HCT116 (cell line): ENCODE measurements at regions not wholly inside any gene's neighbourhood (a gene's known extent, or its start where the extent isn't known, plus 50 kb on each side); places are given as distances from the start of the nearest gene placed in this dataset.

Source experiments
- ATAC-seq: fragments of 200-7000 bp; cut with Tn5 transposase; 2 replicates; pipeline ENCODE4 v1.9.1; 2020; ENCODE audit warnings: mild to moderate bottlenecking, moderate library complexity
- BruUV-seq: library from RNA; stranded (reverse); fragments of 400-500 nt; replicated peaks from 2 replicates; lab custom pipeline; 2021; lab: Mats Ljungman, UMichigan
- CTCF ChIA-PET: fragments of 300-600 bp; sonication (Branson Sonifier 250); formaldehyde crosslinking; loops from one replicate; lab custom pipeline; 2021; ENCODE audit warnings: antibody characterized with exemption; lab: Charles Lee
- POLR2A ChIA-PET: fragments of 300-600, 350-600 bp; sonication (Branson Sonifier 250); formaldehyde crosslinking; loops from one replicate; lab custom pipeline; 2021; ENCODE audit warnings: antibody characterized with exemption; lab: Charles Lee
- RAD21 ChIA-PET, 2 experiments: fragments of 300-600 bp; sonication (Branson Sonifier 250); formaldehyde crosslinking; loops; one replicate each; lab custom pipeline; 2023; ENCODE audit warnings: low total read pairs in 2 of 2; ENCODE audit not compliant: uncharacterized antibody in 2 of 2, unreplicated experiment in 2 of 2, low non-redundant PET in 1 of 2; lab: Charles Lee
- DNase-seq: peaks from one replicate; pipeline ENCODE4 v3.0.0-alpha.2; 2010; ENCODE audit warnings: low read depth, low spot score
- H2AFZ ChIP-seq: fragments of 200-600 bp; shearing (Covaris generic), sonication (generic); 2 replicates; pipeline ENCODE4 v1.6.1; 2017; ENCODE audit warnings: low read depth, mixed run types, mixed read lengths, antibody characterized with exemption, low read length; ENCODE audit not compliant: poor library complexity, severe bottlenecking
- H3K27ac ChIP-seq: 2 replicates; pipeline ENCODE4 v1.5.1; 2012; ENCODE audit warnings: low read depth, low read length
- H3K27me3 ChIP-seq: fragments of 200-600 bp; sonication (generic); 2 replicates; pipeline ENCODE4 v1.6.1; 2016; ENCODE audit warnings: mixed run types, low read length, mixed read lengths; ENCODE audit not compliant: insufficient read depth
- H3K36me3 ChIP-seq, 2 experiments: fragments of 200-500 bp in 1 of 2; fragments of 200-600 bp in 1 of 2; sonication (Bioruptor generic) in 1 of 2; sonication (generic) in 1 of 2; 2 replicates each; pipeline versions ENCODE4 v1.5.1 to v1.6.1; 2014 to 2016; ENCODE audit warnings: low read length in 2 of 2, inconsistent platforms in 1 of 2, mixed read lengths in 1 of 2, mixed run types in 1 of 2; ENCODE audit not compliant: insufficient read depth in 2 of 2, control insufficient read depth in 1 of 2
- H3K4me1 ChIP-seq, 2 experiments: fragments of 200-600 bp in 1 of 2; sonication (generic) in 1 of 2; 2 replicates each; pipeline versions ENCODE4 v1.5.1 to v1.6.1; 2012 to 2017; ENCODE audit warnings: low read length in 2 of 2, inconsistent platforms in 1 of 2, mild to moderate bottlenecking in 1 of 2, mixed read lengths in 1 of 2, mixed run types in 1 of 2, moderate library complexity in 1 of 2; ENCODE audit not compliant: insufficient read depth in 2 of 2, control insufficient read depth in 1 of 2
- H3K4me2 ChIP-seq: fragments of 200-600 bp; sonication (generic); 2 replicates; pipeline ENCODE4 v1.6.1; 2017; ENCODE audit warnings: mixed run types, low read length, mixed read lengths
- H3K4me3 ChIP-seq, 2 experiments: fragments of 200-600 bp in 1 of 2; sonication (generic) in 1 of 2; replicated peaks in 1 of 2; 2 replicates each; pipeline ENCODE4 v1.5.1; 2011 to 2016; ENCODE audit warnings: low read length in 2 of 2, control low read depth in 1 of 2, low read depth in 1 of 2, mild to moderate bottlenecking in 1 of 2, mixed read lengths in 1 of 2, mixed run types in 1 of 2
- H3K79me2 ChIP-seq: fragments of 200-600 bp; sonication (generic); 2 replicates; pipeline ENCODE4 v1.6.1; 2017; ENCODE audit warnings: mild to moderate bottlenecking, mixed run types, low read length, moderate library complexity, mixed read lengths; ENCODE audit not compliant: insufficient read depth
- H3K9ac ChIP-seq: fragments of 200-600 bp; sonication (generic); 2 replicates; pipeline ENCODE4 v1.6.1; 2016; ENCODE audit warnings: low read length, mixed read lengths
- H3K9me2 ChIP-seq: fragments of 200-600 bp; sonication (generic), shearing (Covaris generic); 2 replicates; pipeline ENCODE4 v1.6.1; 2017; ENCODE audit warnings: mixed run types, mild to moderate bottlenecking, moderate library complexity; ENCODE audit not compliant: insufficient read depth
- H3K9me3 ChIP-seq, 2 experiments: fragments of 200-500 bp in 1 of 2; fragments of 200-600 bp in 1 of 2; sonication (Bioruptor generic) in 1 of 2; sonication (generic) in 1 of 2; 2 replicates each; pipeline ENCODE4 v1.6.1; 2014 to 2017; ENCODE audit warnings: low read length in 2 of 2, mixed read lengths in 2 of 2, inconsistent platforms in 1 of 2, low read depth in 1 of 2, mild to moderate bottlenecking in 1 of 2, mixed run types in 1 of 2, moderate library complexity in 1 of 2; ENCODE audit not compliant: control insufficient read depth in 1 of 2, insufficient read depth in 1 of 2
- H4K20me1 ChIP-seq: fragments of 200-600 bp; sonication (generic), shearing (Covaris generic); 2 replicates; pipeline ENCODE4 v1.6.1; 2017; ENCODE audit warnings: mixed run types, mild to moderate bottlenecking, moderate library complexity; ENCODE audit not compliant: insufficient read depth
- ATF3 ChIP-seq: IDR thresholded peaks from 2 replicates; pipeline ENCODE4 v1.6.1; 2012
- EZH2phosphoT487 ChIP-seq: fragments of 200-600 bp; IDR thresholded peaks from 2 replicates; pipeline ENCODE4 v1.6.1; 2018; ENCODE audit warnings: antibody characterized with exemption, borderline replicate concordance
- FOSL1 ChIP-seq: IDR thresholded peaks from 2 replicates; pipeline ENCODE4 v1.6.1; 2012; ENCODE audit warnings: low read depth
- POLR2A ChIP-seq: IDR thresholded peaks from 2 replicates; pipeline ENCODE4 v1.7.0; 2011; ENCODE audit warnings: borderline replicate concordance; ENCODE audit not compliant: insufficient read depth, insufficient read length; ENCODE audit errors: extremely low read depth
- POLR2AphosphoS5 ChIP-seq: IDR thresholded peaks from 2 replicates; pipeline ENCODE4 v1.6.1; 2011; ENCODE audit warnings: mild to moderate bottlenecking, low read depth, low read length, moderate library complexity
- RAD21 ChIP-seq: IDR thresholded peaks from 2 replicates; pipeline ENCODE4 v1.6.1; 2012; ENCODE audit warnings: low read depth, mild to moderate bottlenecking
- REST ChIP-seq: IDR thresholded peaks from 2 replicates; pipeline ENCODE4 v1.6.1; 2012; ENCODE audit warnings: low read depth
- SRF ChIP-seq: IDR thresholded peaks from 2 replicates; pipeline ENCODE4 v1.6.1; 2012; ENCODE audit warnings: low read depth
- TCF7L2 ChIP-seq: IDR thresholded peaks from 2 replicates; pipeline ENCODE4 v1.7.0; 2011; ENCODE audit warnings: borderline replicate concordance, inconsistent platforms; ENCODE audit not compliant: insufficient read depth, insufficient read length; ENCODE audit errors: extremely low read depth
- YY1 ChIP-seq: IDR thresholded peaks from 2 replicates; pipeline ENCODE4 v1.6.1; 2011; ENCODE audit warnings: low read length, low read depth, moderate library complexity, mild to moderate bottlenecking; ENCODE audit not compliant: insufficient replicate concordance; ENCODE audit errors: extremely low read depth
- intact Hi-C: fragments of 100-400 bp; cut with micrococcal nuclease; formaldehyde crosslinking; loops from 2 replicates; pipeline ENCODE4 v1.10.0; 2022
- TF ChIP-seq, protein P1 (sequence below): IDR thresholded peaks from 2 replicates; pipeline ENCODE4 v1.6.1; 2012

GRCh38 chr12:97983796-97984195, 521.2 kb downstream of the RMST start:
- no TSS peak for BruUV-seq
- no peak overlapping the region for H3K27ac ChIP-seq
- no peak overlapping the region for H3K4me2 ChIP-seq
- H2AFZ ChIP-seq = no peak overlapping the region
- POLR2A ChIA-PET = no interaction called here
- ATAC-seq = no peak
- H3K9ac ChIP-seq = no peak overlapping the region
- intact Hi-C loops = no loop called here
- no peaks in the 10 kb centered on the region for H3K4me1 ChIP-seq
- no peaks in the 10 kb centered on the region for H4K20me1 ChIP-seq
- H3K4me3 ChIP-seq = no peak overlapping the region
- CTCF ChIA-PET = no interaction called here
- H3K9me2 ChIP-seq = no peaks in the 10 kb centered on the region
- DNase-seq = no peak
- no peaks in the 10 kb centered on the region for H3K9me3 ChIP-seq
- no peaks in the 10 kb centered on the region for H3K79me2 ChIP-seq
- H3K27me3 ChIP-seq = no peaks in the 10 kb centered on the region
- H3K36me3 ChIP-seq = no peaks in the 10 kb centered on the region
- TF ChIP-seq RAD21 = no peak
- TF ChIP-seq TCF7L2 = no peak
- TF ChIP-seq POLR2AphosphoS5 = no peak
- TF ChIP-seq, protein P1, sequence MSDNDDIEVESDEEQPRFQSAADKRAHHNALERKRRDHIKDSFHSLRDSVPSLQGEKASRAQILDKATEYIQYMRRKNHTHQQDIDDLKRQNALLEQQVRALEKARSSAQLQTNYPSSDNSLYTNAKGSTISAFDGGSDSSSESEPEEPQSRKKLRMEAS = no peak
- no peak for TF ChIP-seq EZH2phosphoT487
- no peak for TF ChIP-seq YY1
- no peak for TF ChIP-seq POLR2A
- RAD21 ChIA-PET = no interaction called here

- Histone ChIP-seq H3K27me3 (no peaks in the 10 kb centered on the region), H2AFZ (no peak overlapping the region), H3K4me2 (no peak overlapping the region), H3K79me2 (no peaks in the 10 kb centered on the region), H3K4me1 (no peaks in the 10 kb centered on the region), H3K36me3 (no peaks in the 10 kb centered on the region), H3K4me3 (no peak overlapping the region), H3K9me3 (no peaks in the 10 kb centered on the region), H4K20me1 (no peaks in the 10 kb centered on the region), H3K9me2 (no peaks in the 10 kb centered on the region), H3K27ac (no peak overlapping the region), H3K9ac (no peak overlapping the region)
- no peak for ATAC-seq
- ChIA-PET RAD21 (no interaction called here), POLR2A (no interaction called here), CTCF (no interaction called here)
- intact Hi-C loops = no loop called here
- no peak for TF ChIP-seq FOSL1
- no peak for TF ChIP-seq SRF
- TF ChIP-seq REST = no peak
- TF ChIP-seq ATF3 = no peak
- no peak for TF ChIP-seq EZH2phosphoT487
- no TSS peak for BruUV-seq
- no peak for DNase-seq
These were observed 521.8 kb downstream of the RMST start for GRCh38 chr12:97984436-97984835.
